A549 (cell line): ENCODE measurements at regions not wholly inside any gene's neighbourhood (a gene's known extent, or its start where the extent isn't known, plus 50 kb on each side); places are given as distances from the start of the nearest gene placed in this dataset.
"Not testable (repeated sequence)": the region's sequence is repeated elsewhere in the genome, so short reads cannot be mapped to it uniquely, and the experiment has no call there.

Experiments used
- ATAC-seq, 2 experiments: fragments of 200-7000 bp in 1 of 2; fragments of >200 bp in 1 of 2; cut with Nextera tagmentation in 1 of 2; cut with Tn5 transposase in 1 of 2; 3 replicates each; pipeline versions ENCODE4 v1.8.0 to v1.9.1; 2018 to 2020; ENCODE audit warnings: mild to moderate bottlenecking in 1 of 2, moderate library complexity in 1 of 2
- CTCF ChIA-PET: fragments of 300-600 bp; sonication (Branson Sonifier 250); formaldehyde crosslinking; extraction: SDS; loops from one replicate; lab custom pipeline; 2021; ENCODE audit warnings: antibody characterized with exemption, inconsistent platforms; lab: Yijun Ruan, JAX
- POLR2A ChIA-PET: fragments of 350-600 bp; formaldehyde crosslinking; extraction: SDS; loops from one replicate; lab custom pipeline; 2021; ENCODE audit warnings: antibody characterized with exemption, inconsistent platforms; lab: Yijun Ruan, JAX
- DNase-seq, 2 experiments: peaks; one replicate each; pipeline versions ENCODE4 v3.0.0 to v3.0.0-alpha.2; 2011 to 2016; ENCODE audit warnings: low read depth in 1 of 2, low spot score in 1 of 2
- FAIRE-seq: peaks from 2 replicates; lab custom pipeline; 2011; peaks lifted over from hg19 to GRCh38; lab: Jason Lieb, UNC
- H3K27ac ChIP-seq, 2 experiments: fragments of >200 bp; sonication (Bioruptor Twin); formaldehyde crosslinking; 3 replicates each; pipeline ENCODE4 v1.5.1; 2016 to 2017
- H3K4me1 ChIP-seq: fragments of >200 bp; sonication (Bioruptor Twin); formaldehyde crosslinking; 3 replicates; pipeline ENCODE4 v1.6.1; 2016
- H3K4me2 ChIP-seq: fragments of >200 bp; sonication (Bioruptor Twin); formaldehyde crosslinking; 3 replicates; pipeline ENCODE4 v1.6.1; 2016
- H3K4me3 ChIP-seq: fragments of >200 bp; sonication (Bioruptor Twin); formaldehyde crosslinking; 3 replicates; pipeline ENCODE4 v1.5.1; 2016
- H3K9me3 ChIP-seq: fragments of >200 bp; sonication (Bioruptor Twin); formaldehyde crosslinking; 3 replicates; pipeline ENCODE4 v1.6.1; 2016
- ATOH8 ChIP-seq: fragments of 250-450 bp; sonication (Bioruptor Pico); IDR thresholded peaks from 2 replicates; pipeline ENCODE4 v1.5.0; 2020; ENCODE audit warnings: low read depth, mild to moderate bottlenecking, moderate library complexity
- BHLHE40 ChIP-seq: IDR thresholded peaks from 2 replicates; pipeline ENCODE4 v1.6.1; 2012; ENCODE audit warnings: low read depth, low read length, inconsistent platforms
- CBX8 ChIP-seq: fragments of 200-600 bp; sonication (generic); IDR thresholded peaks from 2 replicates; pipeline ENCODE4 v1.6.1; 2016
- CEBPB ChIP-seq, 2 experiments: fragments of >200 bp in 1 of 2; sonication (Bioruptor Twin) in 1 of 2; formaldehyde crosslinking in 1 of 2; IDR thresholded peaks; 2 replicates each; pipeline ENCODE4 v1.6.1; 2012 to 2016
- E2F6 ChIP-seq: IDR thresholded peaks from 2 replicates; pipeline ENCODE4 v1.6.1; 2012; ENCODE audit warnings: low read depth, borderline replicate concordance
- EHF ChIP-seq: fragments of 250-450 bp; sonication (Bioruptor Pico); IDR thresholded peaks from 2 replicates; pipeline ENCODE4 v1.5.0; 2020; ENCODE audit warnings: mild to moderate bottlenecking
- EHMT2 ChIP-seq: fragments of 200-600 bp; sonication (generic); IDR thresholded peaks from 2 replicates; pipeline ENCODE4 v1.6.1; 2016; ENCODE audit warnings: antibody characterized with exemption, low read depth, mild to moderate bottlenecking, moderate library complexity
- EP300 ChIP-seq, 2 experiments: fragments of >200 bp; sonication (Bioruptor Twin); formaldehyde crosslinking; IDR thresholded peaks; 2 replicates in 1 of 2; 3 replicates in 1 of 2; pipeline ENCODE4 v1.6.1; 2016 to 2017
- FOSB ChIP-seq: fragments of 250-450 bp; sonication (Bioruptor Pico); IDR thresholded peaks from 2 replicates; pipeline ENCODE4 v1.5.0; 2020; ENCODE audit warnings: mild to moderate bottlenecking, moderate library complexity
- FOSL2 ChIP-seq, 2 experiments: fragments of 450-650 bp in 1 of 2; fragments of >200 bp in 1 of 2; sonication (Bioruptor Twin) in 1 of 2; formaldehyde crosslinking; IDR thresholded peaks; 2 replicates each; pipeline versions ENCODE4 v1.5.0 to v1.6.1; 2016 to 2020; ENCODE audit warnings: mild to moderate bottlenecking in 1 of 2, moderate library complexity in 1 of 2
- FOXS1 ChIP-seq: fragments of 250-450 bp; sonication (Bioruptor Pico); IDR thresholded peaks from 2 replicates; pipeline ENCODE4 v1.5.0; 2020; ENCODE audit warnings: mild to moderate bottlenecking, moderate library complexity
- GATA3 ChIP-seq: IDR thresholded peaks from 2 replicates; pipeline ENCODE4 v1.6.1; 2012; ENCODE audit warnings: borderline replicate concordance
- HES2 ChIP-seq: fragments of >200 bp; sonication (Bioruptor Twin); formaldehyde crosslinking; IDR thresholded peaks from 2 replicates; pipeline ENCODE4 v1.6.1; 2016
- HEYL ChIP-seq: fragments of 250-450 bp; sonication (Bioruptor Pico); IDR thresholded peaks from 2 replicates; pipeline ENCODE4 v1.8.0; 2021; ENCODE audit warnings: mild to moderate bottlenecking, moderate library complexity
- HOXB13 ChIP-seq: fragments of 250-450 bp; sonication (Bioruptor Pico); IDR thresholded peaks from 2 replicates; pipeline ENCODE4 v1.5.0; 2020; ENCODE audit warnings: low read depth, mild to moderate bottlenecking, moderate library complexity
- HOXB5 ChIP-seq: fragments of 250-450 bp; sonication (Bioruptor Pico); IDR thresholded peaks from 2 replicates; pipeline ENCODE4 v1.5.0; 2020; ENCODE audit warnings: mild to moderate bottlenecking, moderate library complexity
- JUN ChIP-seq, 2 experiments: fragments of >200 bp; sonication (Bioruptor Twin); formaldehyde crosslinking; IDR thresholded peaks; 2 replicates in 1 of 2; 3 replicates in 1 of 2; pipeline ENCODE4 v1.6.1; 2016 to 2017
- KDM1A ChIP-seq: fragments of 200-600 bp; sonication (generic); IDR thresholded peaks from 2 replicates; pipeline ENCODE4 v1.6.1; 2016; ENCODE audit warnings: low read depth, mild to moderate bottlenecking
- MAX ChIP-seq: IDR thresholded peaks from 2 replicates; pipeline ENCODE4 v1.6.1; 2012
- MYC ChIP-seq: IDR thresholded peaks from 2 replicates; pipeline ENCODE4 v1.6.1; 2012; ENCODE audit warnings: mild to moderate bottlenecking, inconsistent platforms, low read length, improper control_type of control experiment, borderline replicate concordance
- NPAS2 ChIP-seq: fragments of 250-450 bp; sonication (Bioruptor Pico); IDR thresholded peaks from 2 replicates; pipeline ENCODE4 v1.8.0; 2022; ENCODE audit warnings: mild to moderate bottlenecking, moderate library complexity, borderline replicate concordance
- NR3C1 ChIP-seq: fragments of >200 bp; sonication (Bioruptor Twin); formaldehyde crosslinking; IDR thresholded peaks from 3 replicates; pipeline ENCODE4 v1.6.1; 2017
- RAD21 ChIP-seq, 2 experiments: fragments of >200 bp in 1 of 2; sonication (Bioruptor Twin) in 1 of 2; formaldehyde crosslinking in 1 of 2; IDR thresholded peaks in 1 of 2; conservative IDR thresholded peaks in 1 of 2; 2 replicates in 1 of 2; 3 replicates in 1 of 2; pipeline ENCODE4 v1.6.1; 2012 to 2018; ENCODE audit warnings: inconsistent platforms in 1 of 2
- RCOR1 ChIP-seq: fragments of 150-350 bp; IDR thresholded peaks from 2 replicates; pipeline ENCODE4 v1.6.1; 2014; ENCODE audit warnings: antibody characterized with exemption, low read length, low read depth
- RFX5 ChIP-seq: fragments of 450-650 bp; IDR thresholded peaks from 2 replicates; pipeline ENCODE4 v1.7.1; 2014; ENCODE audit warnings: antibody characterized with exemption, mild to moderate bottlenecking, moderate library complexity
- RNF2 ChIP-seq: fragments of 200-600 bp; sonication (generic); IDR thresholded peaks from 2 replicates; pipeline ENCODE4 v1.6.1; 2016; ENCODE audit warnings: low read depth, mild to moderate bottlenecking, antibody characterized with exemption, moderate library complexity, borderline replicate concordance
- SMC3 ChIP-seq: fragments of >200 bp; sonication (Bioruptor Twin); formaldehyde crosslinking; IDR thresholded peaks from 3 replicates; pipeline ENCODE4 v1.6.1; 2018; ENCODE audit warnings: inconsistent platforms
- TFCP2L1 ChIP-seq: fragments of 250-450 bp; sonication (Bioruptor Pico); IDR thresholded peaks from 2 replicates; pipeline ENCODE4 v1.5.0; 2021; ENCODE audit warnings: mild to moderate bottlenecking
- TP53 ChIP-seq: fragments of 250-450 bp; sonication (Bioruptor Pico); IDR thresholded peaks from 2 replicates; pipeline ENCODE4 v1.5.0; 2021; ENCODE audit warnings: mild to moderate bottlenecking, moderate library complexity
- USF2 ChIP-seq: fragments of 450-650 bp; IDR thresholded peaks from 2 replicates; pipeline ENCODE4 v1.6.1; 2014; ENCODE audit warnings: antibody characterized with exemption
- ZC3H11A ChIP-seq: fragments of 450-650 bp; IDR thresholded peaks from 2 replicates; pipeline ENCODE4 v1.6.1; 2014; ENCODE audit warnings: antibody characterized with exemption, mild to moderate bottlenecking
- ZFP36 ChIP-seq: fragments of 450-650 bp; IDR thresholded peaks from 2 replicates; pipeline ENCODE4 v1.6.1; 2014; ENCODE audit warnings: borderline replicate concordance; ENCODE audit not compliant: partially characterized antibody
- ZSCAN20 ChIP-seq: fragments of 250-450 bp; sonication (Bioruptor Pico); IDR thresholded peaks from 2 replicates; pipeline ENCODE4 v1.8.0; 2022; ENCODE audit warnings: mild to moderate bottlenecking, moderate library complexity
- WGBS: methylation state at CpG from one replicate; pipeline ENCODE4 v1.1.6; 2017; ENCODE audit errors: missing lambda C conversion rate; 5-methylcytosine and 5-hydroxymethylcytosine counted together

GRCh38 chr20:53763707-53764414 lies 170.2 kb upstream of the ZNF217 start:
- H3K9me3 ChIP-seq: no peaks in the 10 kb centered on the region
- DNase-seq: peak; percentile 57 to 96
- no peak for TF ChIP-seq RFX5
- TF ChIP-seq HOXB5 (CRISPR knock-in tag): 0 out of 2 replicates have a peak, but pooled peaks have one; percentile 26
- TF ChIP-seq HOXB13 (CRISPR knock-in tag): 0 out of 2 replicates have a peak, but pooled peaks have one; percentile 19
- TF ChIP-seq GATA3: peak; percentile 74
- peak; percentile 31; the same call in 1 of the 3 replicates for TF ChIP-seq SMC3
- no peak for TF ChIP-seq FOSL2 (IDR thresholded peaks at IDR 0.05)
- peak; percentile 68 for TF ChIP-seq FOSL2 (CRISPR knock-in tag; IDR thresholded peaks at IDR 0.05)
- 0 out of 2 replicates have a peak, but pooled peaks have one; percentile 9 for TF ChIP-seq ZSCAN20 (CRISPR knock-in tag)
- no peak for TF ChIP-seq ATOH8 (CRISPR knock-in tag)
- TF ChIP-seq HES2: no peak
- TF ChIP-seq KDM1A: no peak
- peak; percentile 65; a peak in 3 of 5 replicates for TF ChIP-seq EP300 (IDR thresholded peaks at IDR 0.05)
- TF ChIP-seq ZFP36: no peak
- TF ChIP-seq HEYL (CRISPR knock-in tag): no peak
- peak in 1 of 2 experiments; percentile 35; a peak in 3 of 5 replicates for TF ChIP-seq RAD21 (conservative IDR thresholded peaks at IDR 0.05 in 1 of 2, IDR thresholded peaks at IDR 0.05 in 1 of 2)
- no peak; a peak in 1 of 4 replicates for TF ChIP-seq CEBPB (IDR thresholded peaks at IDR 0.05)
- TF ChIP-seq MAX: peak; percentile 92
- TF ChIP-seq NPAS2 (CRISPR knock-in tag): peak; percentile 50
- peak; percentile 65 for TF ChIP-seq USF2
- TF ChIP-seq ZC3H11A: no peak
- no peak for TF ChIP-seq RNF2
- TF ChIP-seq TFCP2L1: no peak
- TF ChIP-seq CBX8: no peak
- TF ChIP-seq EHF (CRISPR knock-in tag): peak; percentile 31; the same call in 1 of the 2 replicates
- peak; percentile 43 for TF ChIP-seq BHLHE40
- no peak for TF ChIP-seq FOSB
- no peak for TF ChIP-seq NR3C1
- peak; percentile 19; the same call in 1 of the 2 replicates for TF ChIP-seq FOXS1 (CRISPR knock-in tag)
- no peak for TF ChIP-seq TP53 (CRISPR knock-in tag)
- peak; percentile 64; the same call in 1 of the 2 replicates for TF ChIP-seq MYC
- no peak for TF ChIP-seq RCOR1
- TF ChIP-seq JUN (IDR thresholded peaks at IDR 0.05): peak; percentile 48 to 72; a peak in 3 of 5 replicates
- peak; percentile 53; the same call in 1 of the 2 replicates for TF ChIP-seq E2F6
- TF ChIP-seq EHMT2: no peak
- TF ChIP-seq, all 56 proteins: peak for 17
- peak overlapping the region; percentile 31; the same call in 2 of the 3 replicates for H3K4me3 ChIP-seq
- peak; percentile 88 to 98 for ATAC-seq
- WGBS: 2% methylated on average over 12 of the region's 12 CpGs
- peak overlapping the region; percentile 92 to 94 for H3K27ac ChIP-seq
- H3K4me2 ChIP-seq: peak overlapping the region; percentile 90
- H3K4me1 ChIP-seq: peaks cover 42% of the 10 kb centered on the region
- ChIA-PET CTCF (interaction anchor here (0.9 to 2.1 kb wide), 6 partner anchors 8 to 152 kb away, joined by 3 to 11 read pairs (median 4); no protein-coding TSS in a partner anchor), POLR2A (interaction anchor here (0.7 to 1.4 kb wide), 7 partner anchors 10 to 1572 kb away, joined by 3 to 8 read pairs (median 3); partner anchors contain the start of gene ZFP64)
- no peak for FAIRE-seq

GRCh38 chr20:53762423-53762798 lies 168.8 kb upstream of the ZNF217 start:
- DNase-seq, FAIRE-seq, ATAC-seq, H3K9me3 ChIP-seq, H3K4me3 ChIP-seq, POLR2A ChIA-PET, CTCF ChIA-PET, H3K4me2 ChIP-seq: not testable (repeated sequence)
- WGBS: 95% methylated on average over 11 of the region's 11 CpGs
- Histone ChIP-seq H3K27ac (peak overlapping the region; percentile 10 to 92; a peak in 4 of 6 replicates), H3K4me1 (peaks cover 28% of the 10 kb centered on the region)
